ENCODE measurements at regions not wholly inside any gene's neighbourhood (a gene's known extent, or its start where the extent isn't known, plus 50 kb on each side); places are given as distances from the start of the nearest gene placed in this dataset.
"Not testable (repeated sequence)": the region's sequence is repeated elsewhere in the genome, so short reads cannot be mapped to it uniquely, and the experiment has no call there.

GRCh38 chr3:36097209-36097608 is 283.1 kb upstream of the STAC start:
- DNase-seq, result no peak

GRCh38 chr3:36114353-36114752 is 266.0 kb upstream of the STAC start:
- no peak for DNase-seq

GRCh38 chr3:36124118-36124796 is 256.0 kb upstream of the STAC start:
- no peak for DNase-seq

- DNase-seq, result no peak
Observed at GRCh38 chr3:36132214-36132613, 248.1 kb upstream of the STAC start.

GRCh38 chr3:36135863-36136262 is 244.4 kb upstream of the STAC start:
- DNase-seq, result no peak

GRCh38 chr3:36142746-36143145 is 237.6 kb upstream of the STAC start:
- DNase-seq, result no peak

GRCh38 chr3:36146404-36146803 is 233.9 kb upstream of the STAC start:
- no peak for DNase-seq

- no peak for DNase-seq
Observed at GRCh38 chr3:36147934-36148558, 232.3 kb upstream of the STAC start.

GRCh38 chr3:36149447-36149865 is 230.8 kb upstream of the STAC start:
- DNase-seq, result no peak

- no peak for DNase-seq
Observed at GRCh38 chr3:36155515-36155914, 224.8 kb upstream of the STAC start.

GRCh38 chr3:36164400-36164799 is 215.9 kb upstream of the STAC start:
- no peak for DNase-seq

- no peak for DNase-seq
Observed at GRCh38 chr3:36165509-36166290, 214.6 kb upstream of the STAC start.

- DNase-seq, result no peak
Observed at GRCh38 chr3:36166477-36166876, 213.8 kb upstream of the STAC start.

GRCh38 chr3:36172699-36173098 is 207.6 kb upstream of the STAC start:
- DNase-seq, result no peak

GRCh38 chr3:36175113-36175812 is 205.0 kb upstream of the STAC start:
- DNase-seq, result no peak

- no peak for DNase-seq
Observed at GRCh38 chr3:36175916-36176461, 204.3 kb upstream of the STAC start.

- no peak for DNase-seq
Observed at GRCh38 chr3:36178018-36178417, 202.3 kb upstream of the STAC start.

GRCh38 chr3:36182024-36182423 is 198.3 kb upstream of the STAC start:
- no peak for DNase-seq

GRCh38 chr3:36187197-36187596 is 193.1 kb upstream of the STAC start:
- DNase-seq, result not testable (repeated sequence)

- no peak for DNase-seq
Observed at GRCh38 chr3:36192901-36193300, 187.4 kb upstream of the STAC start.

GRCh38 chr3:36193448-36193847 is 186.9 kb upstream of the STAC start:
- DNase-seq, result no peak

- no peak for DNase-seq
Observed at GRCh38 chr3:36196058-36196457, 184.2 kb upstream of the STAC start.

- no peak for DNase-seq
Observed at GRCh38 chr3:36197151-36197550, 183.2 kb upstream of the STAC start.

Measured in activated CD4-positive, alpha-beta T cell treated with anti-CD3 and anti-CD28 coated beads, Interleukin-2, amount 50 U/mL, for 1 hour (primary cell).